ENCODE measurements at regions not wholly inside any gene's neighbourhood (a gene's known extent, or its start where the extent isn't known, plus 50 kb on each side); places are given as distances from the start of the nearest gene placed in this dataset.

GRCh38 chr4:124202099-124202498 lies 510.4 kb downstream of the ANKRD50 start:
- DNase-seq: no peak

- DNase-seq: no peak
These were observed 508.8 kb downstream of the ANKRD50 start for GRCh38 chr4:124203613-124204238.

GRCh38 chr4:124206779-124207605 lies 505.5 kb downstream of the ANKRD50 start:
- no peak for DNase-seq

GRCh38 chr4:124209211-124209610 lies 503.3 kb downstream of the ANKRD50 start:
- DNase-seq: no peak

- no peak for DNase-seq
These were observed 502.9 kb downstream of the ANKRD50 start for GRCh38 chr4:124209626-124210025.

GRCh38 chr4:124210746-124211145 lies 501.8 kb downstream of the ANKRD50 start:
- no peak for DNase-seq

GRCh38 chr4:124212815-124213630 lies 499.5 kb downstream of the ANKRD50 start:
- no peak for DNase-seq

- DNase-seq: no peak
These were observed 493.1 kb downstream of the ANKRD50 start for GRCh38 chr4:124219389-124219788.

- DNase-seq: no peak
These were observed 488.3 kb downstream of the ANKRD50 start for GRCh38 chr4:124224256-124224655.

- DNase-seq: no peak
These were observed 484.6 kb downstream of the ANKRD50 start for GRCh38 chr4:124227981-124228380.

GRCh38 chr4:124230268-124230667 lies 482.3 kb downstream of the ANKRD50 start:
- no peak for DNase-seq

GRCh38 chr4:124234771-124235170 lies 477.8 kb downstream of the ANKRD50 start:
- no peak for DNase-seq

GRCh38 chr4:124243671-124244366 lies 468.7 kb downstream of the ANKRD50 start:
- no peak for DNase-seq

- DNase-seq: no peak
These were observed 459.5 kb downstream of the ANKRD50 start for GRCh38 chr4:124253080-124253479.

- DNase-seq: no peak
These were observed 450.0 kb downstream of the ANKRD50 start for GRCh38 chr4:124262211-124263179.

- no peak for DNase-seq
These were observed 446.8 kb downstream of the ANKRD50 start for GRCh38 chr4:124265701-124266100.

- no peak for DNase-seq
These were observed 445.8 kb downstream of the ANKRD50 start for GRCh38 chr4:124266721-124267120.

GRCh38 chr4:124276461-124276860 lies 436.1 kb downstream of the ANKRD50 start:
- no peak for DNase-seq

GRCh38 chr4:124277691-124278090 lies 434.8 kb downstream of the ANKRD50 start:
- no peak for DNase-seq

- DNase-seq: no peak
These were observed 434.1 kb downstream of the ANKRD50 start for GRCh38 chr4:124278477-124278876.

GRCh38 chr4:124279741-124280140 lies 432.8 kb downstream of the ANKRD50 start:
- DNase-seq: no peak
